ENCODE measurements at regions not wholly inside any gene's neighbourhood (a gene's known extent, or its start where the extent isn't known, plus 50 kb on each side); places are given as distances from the start of the nearest gene placed in this dataset.

GRCh38 chr1:106061586-106062495 lies 994.6 kb upstream of the PRMT6 start:
- no peak for DNase-seq (ENCODE audit: low read depth in 1 of 2, low spot score in 1 of 2)
- H3K27ac ChIP-seq (replicated peaks): no peak overlapping the region
- H3K27me3 ChIP-seq (ENCODE audit: insufficient read depth, poor library complexity, severe bottlenecking): no peaks in the 10 kb centered on the region
- H3K4me3 ChIP-seq (replicated peaks; ENCODE audit: insufficient read depth, low read length): no peak overlapping the region
- TF ChIP-seq REST (IDR thresholded peaks at IDR 0.05; ENCODE audit: insufficient replicate concordance, low read depth): no peak

- Histone ChIP-seq H3K4me3 (replicated peaks; ENCODE audit: insufficient read depth, low read length) (no peak overlapping the region), H3K27ac (replicated peaks) (no peak overlapping the region), H3K27me3 (ENCODE audit: insufficient read depth, poor library complexity, severe bottlenecking) (no peaks in the 10 kb centered on the region)
- no peak for TF ChIP-seq REST (IDR thresholded peaks at IDR 0.05; ENCODE audit: insufficient replicate concordance, low read depth)
- no peak for TF ChIP-seq SPI1 (IDR thresholded peaks at IDR 0.05; ENCODE audit: borderline replicate concordance, low read depth)
- TF ChIP-seq, protein P1, sequence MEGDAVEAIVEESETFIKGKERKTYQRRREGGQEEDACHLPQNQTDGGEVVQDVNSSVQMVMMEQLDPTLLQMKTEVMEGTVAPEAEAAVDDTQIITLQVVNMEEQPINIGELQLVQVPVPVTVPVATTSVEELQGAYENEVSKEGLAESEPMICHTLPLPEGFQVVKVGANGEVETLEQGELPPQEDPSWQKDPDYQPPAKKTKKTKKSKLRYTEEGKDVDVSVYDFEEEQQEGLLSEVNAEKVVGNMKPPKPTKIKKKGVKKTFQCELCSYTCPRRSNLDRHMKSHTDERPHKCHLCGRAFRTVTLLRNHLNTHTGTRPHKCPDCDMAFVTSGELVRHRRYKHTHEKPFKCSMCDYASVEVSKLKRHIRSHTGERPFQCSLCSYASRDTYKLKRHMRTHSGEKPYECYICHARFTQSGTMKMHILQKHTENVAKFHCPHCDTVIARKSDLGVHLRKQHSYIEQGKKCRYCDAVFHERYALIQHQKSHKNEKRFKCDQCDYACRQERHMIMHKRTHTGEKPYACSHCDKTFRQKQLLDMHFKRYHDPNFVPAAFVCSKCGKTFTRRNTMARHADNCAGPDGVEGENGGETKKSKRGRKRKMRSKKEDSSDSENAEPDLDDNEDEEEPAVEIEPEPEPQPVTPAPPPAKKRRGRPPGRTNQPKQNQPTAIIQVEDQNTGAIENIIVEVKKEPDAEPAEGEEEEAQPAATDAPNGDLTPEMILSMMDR (IDR thresholded peaks at IDR 0.05; ENCODE audit: insufficient read depth, low read length): no peak
- TF ChIP-seq POLR2AphosphoS5 (IDR thresholded peaks at IDR 0.05; ENCODE audit: low read depth): no peak
- no peak for TF ChIP-seq GABPA (IDR thresholded peaks at IDR 0.05; ENCODE audit: low read depth)
- no peak for DNase-seq (ENCODE audit: low read depth in 1 of 2, low spot score in 1 of 2)
These were observed 993.0 kb upstream of the PRMT6 start for GRCh38 chr1:106063510-106063909.

GRCh38 chr1:106072909-106073600 lies 983.4 kb upstream of the PRMT6 start:
- no peak for DNase-seq (ENCODE audit: low read depth in 1 of 2, low spot score in 1 of 2)
- Histone ChIP-seq H3K27me3 (ENCODE audit: insufficient read depth, poor library complexity, severe bottlenecking) (no peaks in the 10 kb centered on the region), H3K4me3 (replicated peaks; ENCODE audit: insufficient read depth, low read length) (no peak overlapping the region), H3K27ac (replicated peaks) (no peak overlapping the region)
- TF ChIP-seq SPI1 (IDR thresholded peaks at IDR 0.05; ENCODE audit: borderline replicate concordance, low read depth) (no peak), POLR2AphosphoS5 (IDR thresholded peaks at IDR 0.05; ENCODE audit: low read depth) (no peak), GABPA (IDR thresholded peaks at IDR 0.05; ENCODE audit: low read depth) (no peak)
- TF ChIP-seq, protein P1 (IDR thresholded peaks at IDR 0.05; ENCODE audit: insufficient read depth, low read length): no peak

- no peaks in the 10 kb centered on the region for H3K27me3 ChIP-seq (ENCODE audit: insufficient read depth, poor library complexity, severe bottlenecking)
- no peak for TF ChIP-seq SPI1 (IDR thresholded peaks at IDR 0.05; ENCODE audit: borderline replicate concordance, low read depth)
- TF ChIP-seq POLR2AphosphoS5 (IDR thresholded peaks at IDR 0.05; ENCODE audit: low read depth): no peak
- TF ChIP-seq GABPA (IDR thresholded peaks at IDR 0.05; ENCODE audit: low read depth): no peak
- TF ChIP-seq REST (IDR thresholded peaks at IDR 0.05; ENCODE audit: insufficient replicate concordance, low read depth): no peak
- TF ChIP-seq, protein P1 (IDR thresholded peaks at IDR 0.05; ENCODE audit: insufficient read depth, low read length): no peak
- H3K4me3 ChIP-seq (replicated peaks; ENCODE audit: insufficient read depth, low read length): no peak overlapping the region
- no peak for DNase-seq (ENCODE audit: low read depth in 1 of 2, low spot score in 1 of 2)
- H3K27ac ChIP-seq (replicated peaks): no peak overlapping the region
These were observed 975.7 kb upstream of the PRMT6 start for GRCh38 chr1:106080608-106081325.
